Heart left ventricle (tissue), 16 donors: ENCODE measurements at regions not wholly inside any gene's neighbourhood (a gene's known extent, or its start where the extent isn't known, plus 50 kb on each side); places are given as distances from the start of the nearest gene placed in this dataset.

Source experiments
- ATAC-seq, 4 donors: fragments of 200-7000 bp; cut with Tn5 transposase; one replicate each; pipeline ENCODE4 v1.9.1; 2020 to 2022; ENCODE audit warnings: moderate library complexity in 4 of 4, mild to moderate bottlenecking in 3 of 4, moderate number of reproducible peaks in 1 of 4
- DNase-seq, 5 donors: peaks; one replicate each; pipeline ENCODE4 v3.0.0-alpha.2; 2020
- H3K27ac ChIP-seq, 12 donors: fragments of 200-600 bp; sonication (generic) in 4 of 12; one replicate each; pipeline versions ENCODE4 v1.5.0 to v1.8.0; 2016 to 2022; ENCODE audit warnings: mild to moderate bottlenecking in 2 of 12
- H3K27me3 ChIP-seq, 9 donors: fragments of 200-600 bp; sonication (generic) in 2 of 9; one replicate each; pipeline versions ENCODE4 v1.5.1 to v1.8.0; 2016 to 2022; ENCODE audit warnings: mild to moderate bottlenecking in 3 of 9
- H3K36me3 ChIP-seq, 9 donors: fragments of 200-600 bp; sonication (generic) in 2 of 9; one replicate each; pipeline versions ENCODE4 v1.5.0 to v1.8.0; 2018 to 2022; ENCODE audit warnings: mild to moderate bottlenecking in 2 of 9
- H3K4me1 ChIP-seq, 12 donors: fragments of 200-600 bp; sonication (generic) in 4 of 12; one replicate each; pipeline versions ENCODE4 v1.5.0 to v1.8.0; 2016 to 2022; ENCODE audit warnings: mild to moderate bottlenecking in 3 of 12
- H3K4me3 ChIP-seq, 12 donors: fragments of 200-600 bp; sonication (generic) in 4 of 12; one replicate each; pipeline versions ENCODE4 v1.5.0 to v1.8.0; 2017 to 2022; ENCODE audit warnings: mild to moderate bottlenecking in 9 of 12, moderate library complexity in 4 of 12
- H3K9me3 ChIP-seq, 12 donors: fragments of 200-600 bp; sonication (generic) in 4 of 12; one replicate each; pipeline versions ENCODE4 v1.5.0 to v1.8.0; 2016 to 2022; ENCODE audit warnings: mild to moderate bottlenecking in 1 of 12
- CTCF ChIP-seq, 12 donors: fragments of 200-600 bp; sonication (generic) in 4 of 12; IDR thresholded peaks; one replicate each; pipeline versions ENCODE4 v1.5.0 to v1.8.0; 2018 to 2022; ENCODE audit warnings: antibody characterized with exemption in 12 of 12, mild to moderate bottlenecking in 5 of 12
- POLR2A ChIP-seq, 2 donors: fragments of 450-650 bp; IDR thresholded peaks; one replicate each; pipeline ENCODE4 v1.6.1; 2017; ENCODE audit warnings: antibody characterized with exemption in 2 of 2, mild to moderate bottlenecking in 2 of 2, moderate library complexity in 2 of 2
- WGBS, 4 donors: extraction: QIAGEN DNeasy Blood & Tissue Kit in 2 of 4; methylation state at CpG; one replicate each; pipeline versions ENCODE4 v1.1.5 to v1.1.7; 2013 to 2018; 5-methylcytosine and 5-hydroxymethylcytosine counted together
- intact Hi-C, 10 donors: fragments of 100-400 bp; cut with DNase I; formaldehyde crosslinking; loops; one replicate each; pipeline versions ENCODE4 v1.11.1 to v1.14.2; 2022
- donor health status: ischemic (EF 13 %, LVEDD 7.1; RV severe dilation, severe dysfunction).
- donor health status: healthy with polysubstance abuse.
- donor health status: DM: no; HTN: yes; CAD: no.
- donor health status: DM: no; HTN: no; CAD: no.
- donor health status: ischemic (EF 25% LVEDD 6.9; RV normal size, moderate dysfunction).
- donor health status: ischemic (EF 25% LVEDD 5.7; RV mildly dilated, moderate dysfunction).
- donor health status: healthy.
- donor health status: DM: yes; HTN: yes; CAD: no.
- donor health status: ischemic (EF 35%, LVEDD 5.7; RV mildly dilated, moderate dysfunction).
- donor health status: nonischemic (EF 11% LVEDD 7.7; RV severe dilation, severe dysfunction).
- donor health status: DM: yes; HTN: yes; CAD: no.
- donor health status: PGD.
- donor health status: ischemic (EF 29% LVEDD 5.4; RV normal size, mild dysfunction).
- donor health status: nonischemic (EF 23%, LVEDD 6.1; RV moderate dilation, normal function).

- no peaks in the 10 kb centered on the region for H3K9me3 ChIP-seq
- peaks cover 0 to 5% (median 0%) of the 10 kb centered on the region in 12 donors for H3K4me1 ChIP-seq
- DNase-seq (no peak), ATAC-seq (no peak)
- TF ChIP-seq POLR2A (IDR thresholded peaks at IDR 0.05) (no peak), CTCF (IDR thresholded peaks at IDR 0.05) (no peak)
- H3K4me3 ChIP-seq, result no peak overlapping the region
- WGBS, 4 donors, result 83 to 94% (median 92%) methylated on average over 1 of the region's 1 CpG
- no peaks in the 10 kb centered on the region for H3K36me3 ChIP-seq
- peaks cover 0 to 67% (median 4%) of the 10 kb centered on the region in 9 donors for H3K27me3 ChIP-seq
- no peak overlapping the region for H3K27ac ChIP-seq
- intact Hi-C loops, result loop anchor here in 3 of 10 donors (2.0 to 5.0 kb wide), 3 partner anchors 75 to 175 kb away; no protein-coding TSS in a partner anchor
These were observed 199.7 kb downstream of the RPLP1 start for GRCh38 chr15:69652293-69652692.

- H3K36me3 ChIP-seq, result no peaks in the 10 kb centered on the region
- TF ChIP-seq POLR2A (IDR thresholded peaks at IDR 0.05) (no peak), CTCF (IDR thresholded peaks at IDR 0.05) (peak in 5 of 12 donors; percentile 10 to 32 (median 19))
- H3K4me3 ChIP-seq, result no peak overlapping the region
- ATAC-seq (peak in 1 of 4 donors; percentile 62), DNase-seq (no peak)
- peaks cover 0 to 5% (median 0%) of the 10 kb centered on the region in 12 donors for H3K4me1 ChIP-seq
- H3K27ac ChIP-seq, result no peak overlapping the region
- WGBS, 4 donors, result 67 to 83% (median 75%) methylated on average over 5 of the region's 5 CpGs
- intact Hi-C loops, result loop anchor here in 3 of 10 donors (2.0 to 5.0 kb wide), 3 partner anchors 76 to 176 kb away; no protein-coding TSS in a partner anchor
- H3K9me3 ChIP-seq, result no peaks in the 10 kb centered on the region
- peaks cover 0 to 63% (median 4%) of the 10 kb centered on the region in 9 donors for H3K27me3 ChIP-seq
These were observed 200.2 kb downstream of the RPLP1 start for GRCh38 chr15:69652751-69653305.

DNA sequence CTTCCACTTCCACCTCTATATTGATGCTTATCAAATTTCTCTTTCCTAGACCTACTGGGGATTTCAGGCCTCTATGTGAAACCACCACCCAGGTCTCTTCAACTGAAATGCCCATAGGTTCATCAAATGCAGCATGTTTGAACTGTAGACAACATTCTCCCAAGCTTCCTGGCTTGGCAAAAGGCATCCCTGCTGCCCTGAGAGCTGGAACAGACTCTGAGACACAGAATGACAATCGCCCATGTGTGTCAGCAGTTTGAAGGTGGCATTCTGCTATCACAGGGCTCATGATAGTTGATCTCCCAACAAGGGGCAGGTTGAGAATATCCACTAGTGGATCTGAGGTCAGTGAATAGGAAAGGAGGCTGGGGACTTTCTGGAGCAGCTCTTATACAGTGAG, 200.7 kb downstream of the RPLP1 start:
- 17 to 68% (median 65%) methylated on average over 1 of the region's 1 CpG for WGBS, 4 donors
- intact Hi-C loops, result loop anchor here in 3 of 10 donors (2.0 to 5.0 kb wide), 3 partner anchors 76 to 176 kb away; no protein-coding TSS in a partner anchor
- no peak for ATAC-seq

More for the DNA sequence above, 200.7 kb downstream of the RPLP1 start:
- no peak for TF ChIP-seq CTCF (IDR thresholded peaks at IDR 0.05)
- TF ChIP-seq POLR2A (IDR thresholded peaks at IDR 0.05), result no peak
- no peak overlapping the region for H3K27ac ChIP-seq
- peaks cover 0 to 3% (median 0%) of the 10 kb centered on the region in 12 donors for H3K4me1 ChIP-seq
- H3K27me3 ChIP-seq, result peaks cover 0 to 58% (median 2%) of the 10 kb centered on the region in 9 donors
- H3K36me3 ChIP-seq, result no peaks in the 10 kb centered on the region
- H3K4me3 ChIP-seq, result no peak overlapping the region
- DNase-seq, result no peak
- no peaks in the 10 kb centered on the region for H3K9me3 ChIP-seq
